WERI-Rb-1 (cell line): ENCODE measurements at regions not wholly inside any gene's neighbourhood (a gene's known extent, or its start where the extent isn't known, plus 50 kb on each side); places are given as distances from the start of the nearest gene placed in this dataset.

Source experiments
- DNase-seq: peaks from one replicate; pipeline ENCODE4 v3.0.0-alpha.2; 2020
- H3K27ac ChIP-seq: fragments of 250-450 bp; sonication (Bioruptor Pico); 2 replicates; pipeline ENCODE4 v1.5.1; 2020; ENCODE audit warnings: mild to moderate bottlenecking, moderate library complexity
- H3K27me3 ChIP-seq: fragments of 250-450 bp; sonication (Bioruptor Pico); 2 replicates; pipeline ENCODE4 v1.5.1; 2021; ENCODE audit warnings: mild to moderate bottlenecking, low read depth, moderate library complexity; ENCODE audit not compliant: insufficient read depth, severe bottlenecking
- H3K36me3 ChIP-seq: fragments of 250-450 bp; sonication (Bioruptor Pico); 2 replicates; pipeline ENCODE4 v1.5.1; 2020; ENCODE audit warnings: mild to moderate bottlenecking, moderate library complexity
- H3K4me3 ChIP-seq: 2 replicates; pipeline ENCODE4 v1.5.1; 2011; ENCODE audit warnings: low read depth, mild to moderate bottlenecking, control low read depth, low read length
- H3K9me3 ChIP-seq: fragments of 250-450 bp; sonication (Bioruptor Pico); 2 replicates; pipeline ENCODE4 v1.5.1; 2021; ENCODE audit warnings: mild to moderate bottlenecking, moderate library complexity; ENCODE audit not compliant: severe bottlenecking
- CTCF ChIP-seq: IDR thresholded peaks from 2 replicates; pipeline ENCODE4 v1.5.1; 2011; ENCODE audit warnings: low read depth, mild to moderate bottlenecking, control low read depth, inconsistent platforms, low read length

- Histone ChIP-seq H3K36me3 (no peaks in the 10 kb centered on the region), H3K27me3 (peaks cover 84% of the 10 kb centered on the region), H3K9me3 (no peaks in the 10 kb centered on the region), H3K4me3 (no peak overlapping the region), H3K27ac (no peak overlapping the region)
- DNase-seq = no peak
- TF ChIP-seq CTCF = no peak
Observed at GRCh38 chr15:29203718-29204368, 65.8 kb downstream of the NSMCE3 start.

- no peak for TF ChIP-seq CTCF
- Histone ChIP-seq H3K36me3 (no peaks in the 10 kb centered on the region), H3K4me3 (no peak overlapping the region), H3K9me3 (no peaks in the 10 kb centered on the region), H3K27me3 (peaks cover 82% of the 10 kb centered on the region), H3K27ac (no peak overlapping the region)
- DNase-seq = no peak
Observed at GRCh38 chr15:29196722-29197121, 72.9 kb downstream of the NSMCE3 start.

- DNase-seq = no peak
- no peaks in the 10 kb centered on the region for H3K36me3 ChIP-seq
- H3K9me3 ChIP-seq = no peaks in the 10 kb centered on the region
- TF ChIP-seq CTCF = no peak
- peaks cover 82% of the 10 kb centered on the region for H3K27me3 ChIP-seq
- H3K27ac ChIP-seq = no peak overlapping the region
- no peak overlapping the region for H3K4me3 ChIP-seq
Observed at GRCh38 chr15:29196290-29196689, 73.3 kb downstream of the NSMCE3 start.

- TF ChIP-seq CTCF = no peak
- DNase-seq = no peak
- Histone ChIP-seq H3K36me3 (no peaks in the 10 kb centered on the region), H3K27me3 (peaks cover 88% of the 10 kb centered on the region), H3K9me3 (no peaks in the 10 kb centered on the region), H3K27ac (no peak overlapping the region), H3K4me3 (no peak overlapping the region)
Observed at GRCh38 chr15:29194866-29195265, 74.8 kb downstream of the NSMCE3 start.

- Histone ChIP-seq H3K36me3 (no peaks in the 10 kb centered on the region), H3K4me3 (no peak overlapping the region), H3K9me3 (no peaks in the 10 kb centered on the region), H3K27ac (no peak overlapping the region), H3K27me3 (peaks cover 96% of the 10 kb centered on the region)
- no peak for TF ChIP-seq CTCF
- no peak for DNase-seq
Observed at GRCh38 chr15:29183071-29183831, 86.4 kb downstream of the NSMCE3 start.

- no peaks in the 10 kb centered on the region for H3K9me3 ChIP-seq
- no peak overlapping the region for H3K27ac ChIP-seq
- peaks cover 94% of the 10 kb centered on the region for H3K27me3 ChIP-seq
- no peak for DNase-seq
- no peaks in the 10 kb centered on the region for H3K36me3 ChIP-seq
- no peak overlapping the region for H3K4me3 ChIP-seq
- TF ChIP-seq CTCF = no peak
Observed at GRCh38 chr15:29182590-29182989, 87.0 kb downstream of the NSMCE3 start.
